HCT116 (cell line): ENCODE measurements at regions not wholly inside any gene's neighbourhood (a gene's known extent, or its start where the extent isn't known, plus 50 kb on each side); places are given as distances from the start of the nearest gene placed in this dataset.

ENCODE experiments used
- ATAC-seq: fragments of 200-7000 bp; cut with Tn5 transposase; 2 replicates; pipeline ENCODE4 v1.9.1; 2020; ENCODE audit warnings: mild to moderate bottlenecking, moderate library complexity
- BruUV-seq: library from RNA; stranded (reverse); fragments of 400-500 nt; replicated peaks from 2 replicates; lab custom pipeline; 2021; lab: Mats Ljungman, UMichigan
- CTCF ChIA-PET: fragments of 300-600 bp; sonication (Branson Sonifier 250); formaldehyde crosslinking; loops from one replicate; lab custom pipeline; 2021; ENCODE audit warnings: antibody characterized with exemption; lab: Charles Lee
- POLR2A ChIA-PET: fragments of 300-600, 350-600 bp; sonication (Branson Sonifier 250); formaldehyde crosslinking; loops from one replicate; lab custom pipeline; 2021; ENCODE audit warnings: antibody characterized with exemption; lab: Charles Lee
- RAD21 ChIA-PET, 2 experiments: fragments of 300-600 bp; sonication (Branson Sonifier 250); formaldehyde crosslinking; loops; one replicate each; lab custom pipeline; 2023; ENCODE audit warnings: low total read pairs in 2 of 2; ENCODE audit not compliant: uncharacterized antibody in 2 of 2, unreplicated experiment in 2 of 2, low non-redundant PET in 1 of 2; lab: Charles Lee
- DNase-seq: peaks from one replicate; pipeline ENCODE4 v3.0.0-alpha.2; 2010; ENCODE audit warnings: low read depth, low spot score
- H2AFZ ChIP-seq: fragments of 200-600 bp; shearing (Covaris generic), sonication (generic); 2 replicates; pipeline ENCODE4 v1.6.1; 2017; ENCODE audit warnings: low read depth, mixed run types, mixed read lengths, antibody characterized with exemption, low read length; ENCODE audit not compliant: poor library complexity, severe bottlenecking
- H3K27ac ChIP-seq: 2 replicates; pipeline ENCODE4 v1.5.1; 2012; ENCODE audit warnings: low read depth, low read length
- H3K27me3 ChIP-seq: fragments of 200-600 bp; sonication (generic); 2 replicates; pipeline ENCODE4 v1.6.1; 2016; ENCODE audit warnings: mixed run types, low read length, mixed read lengths; ENCODE audit not compliant: insufficient read depth
- H3K36me3 ChIP-seq, 2 experiments: fragments of 200-500 bp in 1 of 2; fragments of 200-600 bp in 1 of 2; sonication (Bioruptor generic) in 1 of 2; sonication (generic) in 1 of 2; 2 replicates each; pipeline versions ENCODE4 v1.5.1 to v1.6.1; 2014 to 2016; ENCODE audit warnings: low read length in 2 of 2, inconsistent platforms in 1 of 2, mixed read lengths in 1 of 2, mixed run types in 1 of 2; ENCODE audit not compliant: insufficient read depth in 2 of 2, control insufficient read depth in 1 of 2
- H3K4me1 ChIP-seq, 2 experiments: fragments of 200-600 bp in 1 of 2; sonication (generic) in 1 of 2; 2 replicates each; pipeline versions ENCODE4 v1.5.1 to v1.6.1; 2012 to 2017; ENCODE audit warnings: low read length in 2 of 2, inconsistent platforms in 1 of 2, mild to moderate bottlenecking in 1 of 2, mixed read lengths in 1 of 2, mixed run types in 1 of 2, moderate library complexity in 1 of 2; ENCODE audit not compliant: insufficient read depth in 2 of 2, control insufficient read depth in 1 of 2
- H3K4me2 ChIP-seq: fragments of 200-600 bp; sonication (generic); 2 replicates; pipeline ENCODE4 v1.6.1; 2017; ENCODE audit warnings: mixed run types, low read length, mixed read lengths
- H3K4me3 ChIP-seq, 2 experiments: fragments of 200-600 bp in 1 of 2; sonication (generic) in 1 of 2; replicated peaks in 1 of 2; 2 replicates each; pipeline ENCODE4 v1.5.1; 2011 to 2016; ENCODE audit warnings: low read length in 2 of 2, control low read depth in 1 of 2, low read depth in 1 of 2, mild to moderate bottlenecking in 1 of 2, mixed read lengths in 1 of 2, mixed run types in 1 of 2
- H3K79me2 ChIP-seq: fragments of 200-600 bp; sonication (generic); 2 replicates; pipeline ENCODE4 v1.6.1; 2017; ENCODE audit warnings: mild to moderate bottlenecking, mixed run types, low read length, moderate library complexity, mixed read lengths; ENCODE audit not compliant: insufficient read depth
- H3K9ac ChIP-seq: fragments of 200-600 bp; sonication (generic); 2 replicates; pipeline ENCODE4 v1.6.1; 2016; ENCODE audit warnings: low read length, mixed read lengths
- H3K9me2 ChIP-seq: fragments of 200-600 bp; sonication (generic), shearing (Covaris generic); 2 replicates; pipeline ENCODE4 v1.6.1; 2017; ENCODE audit warnings: mixed run types, mild to moderate bottlenecking, moderate library complexity; ENCODE audit not compliant: insufficient read depth
- H3K9me3 ChIP-seq, 2 experiments: fragments of 200-500 bp in 1 of 2; fragments of 200-600 bp in 1 of 2; sonication (Bioruptor generic) in 1 of 2; sonication (generic) in 1 of 2; 2 replicates each; pipeline ENCODE4 v1.6.1; 2014 to 2017; ENCODE audit warnings: low read length in 2 of 2, mixed read lengths in 2 of 2, inconsistent platforms in 1 of 2, low read depth in 1 of 2, mild to moderate bottlenecking in 1 of 2, mixed run types in 1 of 2, moderate library complexity in 1 of 2; ENCODE audit not compliant: control insufficient read depth in 1 of 2, insufficient read depth in 1 of 2
- H4K20me1 ChIP-seq: fragments of 200-600 bp; sonication (generic), shearing (Covaris generic); 2 replicates; pipeline ENCODE4 v1.6.1; 2017; ENCODE audit warnings: mixed run types, mild to moderate bottlenecking, moderate library complexity; ENCODE audit not compliant: insufficient read depth
- ATF3 ChIP-seq: IDR thresholded peaks from 2 replicates; pipeline ENCODE4 v1.6.1; 2012
- CBX3 ChIP-seq: IDR thresholded peaks from 2 replicates; pipeline ENCODE4 v1.6.1; 2012; ENCODE audit warnings: low read depth
- CEBPB ChIP-seq: IDR thresholded peaks from 2 replicates; pipeline ENCODE4 v1.6.1; 2012; ENCODE audit warnings: low read depth
- EGR1 ChIP-seq: IDR thresholded peaks from 2 replicates; pipeline ENCODE4 v1.6.1; 2012; ENCODE audit warnings: low read depth
- EZH2phosphoT487 ChIP-seq: fragments of 200-600 bp; IDR thresholded peaks from 2 replicates; pipeline ENCODE4 v1.6.1; 2018; ENCODE audit warnings: antibody characterized with exemption, borderline replicate concordance
- FOSL1 ChIP-seq: IDR thresholded peaks from 2 replicates; pipeline ENCODE4 v1.6.1; 2012; ENCODE audit warnings: low read depth
- MAX ChIP-seq: IDR thresholded peaks from 2 replicates; pipeline ENCODE4 v1.6.1; 2012
- POLR2A ChIP-seq: IDR thresholded peaks from 2 replicates; pipeline ENCODE4 v1.7.0; 2011; ENCODE audit warnings: borderline replicate concordance; ENCODE audit not compliant: insufficient read depth, insufficient read length; ENCODE audit errors: extremely low read depth
- REST ChIP-seq: IDR thresholded peaks from 2 replicates; pipeline ENCODE4 v1.6.1; 2012; ENCODE audit warnings: low read depth
- SIN3A ChIP-seq: IDR thresholded peaks from 2 replicates; pipeline ENCODE4 v1.6.1; 2012; ENCODE audit warnings: low read depth
- SRF ChIP-seq: IDR thresholded peaks from 2 replicates; pipeline ENCODE4 v1.6.1; 2012; ENCODE audit warnings: low read depth
- intact Hi-C: fragments of 100-400 bp; cut with micrococcal nuclease; formaldehyde crosslinking; loops from 2 replicates; pipeline ENCODE4 v1.10.0; 2022

- no peak for ATAC-seq
- Histone ChIP-seq H3K27ac (no peak overlapping the region), H3K9me2 (no peaks in the 10 kb centered on the region), H3K4me1 (no peaks in the 10 kb centered on the region), H3K79me2 (no peaks in the 10 kb centered on the region), H3K9ac (no peak overlapping the region), H3K4me2 (no peak overlapping the region), H4K20me1 (no peaks in the 10 kb centered on the region), H3K9me3 (no peaks in the 10 kb centered on the region), H3K4me3 (no peak overlapping the region), H3K27me3 (no peaks in the 10 kb centered on the region), H2AFZ (no peak overlapping the region), H3K36me3 (no peaks in the 10 kb centered on the region)
- intact Hi-C loops = no loop called here
- ChIA-PET RAD21 (no interaction called here), CTCF (no interaction called here), POLR2A (no interaction called here)
- BruUV-seq = no TSS peak
- no peak for DNase-seq
- TF ChIP-seq EZH2phosphoT487 (no peak), FOSL1 (no peak), SRF (no peak), SIN3A (no peak), POLR2A (no peak), CBX3 (no peak), MAX (no peak), EGR1 (no peak), ATF3 (no peak), REST (no peak), CEBPB (no peak)
These were observed 250.2 kb downstream of the C12orf50 start for GRCh38 chr12:87779016-87779415.
